GM19438 (cell line): ENCODE measurements at regions not wholly inside any gene's neighbourhood (a gene's known extent, or its start where the extent isn't known, plus 50 kb on each side); places are given as distances from the start of the nearest gene placed in this dataset.

Experiments used
- ATAC-seq: cut with Tn5 transposase; IDR thresholded peaks from one replicate; pipeline ENCODE4 v1.9.1; 2021; ENCODE audit warnings: low read depth; ENCODE audit not compliant: unreplicated experiment

DNA sequence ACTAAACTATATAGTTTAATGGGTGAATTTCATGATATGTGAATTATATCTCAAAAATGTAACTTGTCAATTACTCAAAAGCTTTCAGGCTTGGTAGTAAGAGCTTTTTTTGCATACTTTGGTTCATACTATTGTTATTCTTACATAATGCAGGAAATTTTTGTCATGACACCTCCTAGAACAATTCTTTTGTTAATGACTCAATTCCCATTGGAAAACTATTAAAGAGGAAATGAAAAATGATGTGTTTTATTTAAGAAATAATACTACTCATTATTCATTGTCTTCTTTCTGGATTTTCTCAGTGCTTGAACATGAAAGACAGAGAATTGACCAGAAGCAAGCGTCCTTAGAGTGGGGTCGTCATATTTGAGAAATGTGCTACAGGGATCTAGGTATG is 196.4 kb upstream of the KCNJ16 start:
- no peak for ATAC-seq

DNA sequence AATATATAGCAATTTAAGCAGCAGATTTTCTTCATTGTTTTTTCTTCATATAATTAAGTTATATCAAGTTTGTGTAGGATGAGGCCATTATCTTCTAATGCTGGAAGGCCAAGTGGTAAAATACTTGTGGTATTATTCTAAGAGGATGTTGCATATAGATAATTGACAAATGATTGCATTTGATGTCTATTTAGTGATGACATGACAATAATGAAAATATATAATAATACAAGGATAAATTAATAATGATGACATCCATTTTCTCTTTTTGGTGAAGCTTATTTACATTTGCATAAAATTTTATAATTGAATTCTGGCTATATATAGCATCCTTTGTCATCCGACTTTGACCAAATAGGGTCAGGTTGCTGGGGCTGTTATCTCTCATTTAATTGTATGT is 195.4 kb upstream of the KCNJ16 start:
- ATAC-seq: no peak

DNA sequence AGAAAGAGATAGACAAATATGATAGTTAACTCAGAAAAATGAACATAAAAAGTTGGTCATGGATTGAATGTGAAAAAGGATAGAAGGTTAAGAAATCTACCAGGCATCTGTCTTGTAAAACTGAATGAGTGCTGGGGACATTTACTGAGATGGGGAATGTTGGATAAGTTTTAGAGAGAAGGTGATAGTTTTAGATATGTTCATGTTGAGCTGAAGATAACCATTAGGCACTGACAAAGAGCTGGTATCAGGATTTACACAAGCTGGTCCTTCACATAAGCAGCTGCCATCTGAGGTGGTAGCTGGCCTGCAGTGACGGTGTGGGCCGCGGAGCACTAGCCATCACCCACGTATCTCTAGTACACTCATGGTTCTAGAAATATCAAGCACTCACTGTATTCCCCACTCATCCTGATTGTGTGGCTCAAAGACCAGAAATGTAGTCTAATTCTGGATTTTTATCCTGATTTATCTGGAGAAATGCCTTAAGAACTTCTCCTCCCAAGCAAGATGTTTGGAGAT is 194.4 kb upstream of the KCNJ16 start:
- no peak for ATAC-seq

DNA sequence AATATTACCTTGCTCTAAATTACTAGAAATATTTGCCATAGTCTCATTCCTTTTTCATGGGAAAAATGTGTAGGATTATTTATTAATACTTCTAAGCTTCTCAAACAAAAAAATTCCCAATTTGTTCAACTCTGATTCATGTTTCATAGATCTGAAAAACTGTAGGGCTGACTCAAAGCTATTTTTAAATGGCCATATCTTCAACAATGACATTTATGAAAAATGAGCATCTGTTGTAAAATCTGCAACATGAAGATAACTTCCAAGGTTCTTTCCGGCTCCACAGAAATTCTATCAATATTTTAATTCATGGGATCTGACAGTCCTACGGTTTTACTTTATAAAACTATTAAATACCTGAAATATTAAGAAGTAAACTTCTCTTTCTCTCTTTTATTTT is 192.7 kb upstream of the KCNJ16 start:
- ATAC-seq: no peak

DNA sequence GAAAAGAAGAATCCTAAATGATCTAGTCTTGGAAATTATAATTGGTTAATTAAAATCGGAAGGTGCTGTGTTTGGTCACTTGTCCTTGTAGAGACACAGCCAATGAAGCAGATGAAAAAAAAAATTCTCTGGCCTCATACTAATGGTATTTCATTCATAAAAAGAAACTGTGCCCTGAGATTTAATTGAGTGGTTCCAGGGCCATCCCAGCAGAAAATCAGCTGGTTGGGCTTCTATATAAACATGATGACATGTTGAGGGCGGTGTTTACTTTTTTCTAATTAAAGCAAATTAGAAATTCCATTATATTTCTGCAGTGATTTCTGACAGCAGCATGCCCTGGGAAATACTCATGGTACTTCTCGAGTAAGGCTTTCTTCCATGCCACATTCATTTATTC is 191.9 kb upstream of the KCNJ16 start:
- ATAC-seq: no peak

DNA sequence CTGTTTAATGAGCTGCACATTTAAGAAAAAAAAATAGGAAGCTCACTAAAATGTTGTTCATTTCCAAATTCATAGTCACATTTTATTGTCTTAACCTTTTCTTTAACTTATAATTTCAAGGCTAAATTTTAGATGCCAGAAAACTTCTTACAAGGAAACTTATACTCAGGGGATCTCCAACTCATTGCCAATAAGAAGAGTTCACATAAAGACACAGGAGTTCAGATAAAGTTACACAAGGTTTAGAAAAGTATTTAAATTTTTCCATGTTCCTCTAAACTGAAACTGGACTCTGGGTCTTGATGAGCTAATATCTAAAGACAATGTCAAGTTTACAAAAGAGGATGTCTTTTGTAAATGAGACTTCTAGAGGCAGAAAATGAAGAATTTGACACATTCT is 190.7 kb upstream of the KCNJ16 start:
- no peak for ATAC-seq

DNA sequence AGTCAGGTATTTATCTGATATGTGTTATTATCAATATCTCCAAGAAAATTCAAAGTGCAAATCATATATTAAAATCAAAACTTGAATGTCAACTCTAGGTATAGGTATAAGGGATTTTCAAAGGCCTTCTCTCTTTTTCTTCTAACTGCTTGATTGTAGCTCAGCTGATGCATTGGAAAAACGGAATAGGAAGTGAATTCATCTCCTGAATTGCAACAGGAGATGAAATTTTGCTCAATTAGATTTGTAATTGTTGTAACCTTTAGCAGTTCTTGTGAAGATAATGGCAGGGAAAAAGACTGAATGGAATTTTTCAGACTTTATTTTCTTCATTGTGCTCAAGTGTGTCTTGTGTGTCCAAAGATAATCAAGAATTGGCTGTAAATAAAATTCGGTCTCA is 190.2 kb upstream of the KCNJ16 start:
- ATAC-seq: no peak

DNA sequence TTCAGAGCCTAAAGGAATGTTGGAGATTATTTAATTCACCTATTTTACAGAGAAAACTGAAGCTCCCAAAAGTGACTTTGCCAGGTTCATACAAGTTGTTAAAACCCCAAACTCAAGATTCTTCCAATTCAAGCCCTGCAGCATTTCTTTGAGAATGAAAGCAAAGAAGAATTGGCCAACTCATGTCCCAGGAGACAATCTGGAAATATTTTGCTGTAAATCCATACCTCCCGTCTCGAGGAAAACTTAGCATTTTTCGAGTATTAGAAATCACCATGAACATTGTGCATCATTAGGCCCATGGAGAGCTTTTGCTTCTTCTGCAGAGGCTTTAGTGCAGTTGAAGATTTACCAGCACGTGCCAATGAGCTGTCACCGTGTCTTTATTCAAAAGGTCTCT is 176.4 kb upstream of the KCNJ16 start:
- ATAC-seq: no peak

DNA sequence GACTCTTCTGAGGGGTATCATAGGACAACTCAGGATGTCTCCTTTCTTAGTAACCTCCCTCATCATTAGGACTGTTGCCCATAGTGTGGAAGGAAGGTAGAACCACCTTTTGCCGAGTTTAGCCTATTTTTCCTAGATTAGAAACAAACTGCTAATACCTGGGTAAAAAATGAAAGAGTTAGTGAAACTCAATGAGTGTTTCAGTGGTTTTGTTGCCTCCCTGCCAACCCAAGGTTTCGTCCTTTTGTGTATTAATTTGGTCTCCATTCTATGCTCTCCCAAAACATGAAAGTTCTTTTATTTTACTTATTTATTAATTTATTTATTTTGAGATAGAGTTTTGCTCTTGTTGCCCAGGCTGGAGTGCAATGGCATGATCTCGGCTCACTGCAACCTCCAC is 174.9 kb upstream of the KCNJ16 start:
- ATAC-seq: no peak

DNA sequence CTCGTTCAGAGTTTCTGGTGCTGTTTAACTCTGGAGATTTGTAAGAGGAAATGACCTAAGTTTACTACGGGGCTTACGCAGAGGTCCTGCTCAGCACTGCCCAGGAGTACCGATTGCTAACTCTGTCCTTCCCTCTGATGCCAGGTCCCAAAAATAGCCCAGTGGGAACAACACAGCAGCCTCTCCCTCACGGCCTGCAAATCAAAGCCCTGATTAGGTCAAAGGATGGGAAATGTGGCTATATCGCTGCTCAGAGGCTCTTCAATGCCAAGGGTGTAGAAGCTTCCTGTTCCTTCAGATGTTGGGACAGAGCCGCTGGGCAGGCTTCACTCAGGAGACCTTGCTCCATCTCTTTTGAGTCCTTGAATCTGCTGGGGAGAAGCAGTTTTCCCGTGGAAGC is 174.2 kb upstream of the KCNJ16 start:
- no peak for ATAC-seq

DNA sequence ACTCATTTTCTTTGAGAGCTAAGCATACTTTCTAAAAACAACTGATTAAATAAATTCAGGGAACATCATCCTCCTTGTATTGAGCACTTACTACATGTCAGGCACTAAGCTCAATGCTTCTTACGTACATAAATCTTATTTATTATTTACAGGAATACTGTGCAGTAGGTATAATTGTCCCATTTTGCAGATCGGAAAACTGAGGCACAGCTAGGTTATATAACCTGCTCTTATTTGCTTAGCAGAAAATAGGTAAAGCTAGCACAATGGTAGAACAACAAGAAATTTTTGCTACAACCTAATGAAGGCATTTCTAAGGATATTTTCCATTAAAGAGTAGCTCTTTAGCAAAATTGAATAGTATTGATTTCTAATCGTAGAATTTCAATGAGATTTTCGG is 168.7 kb upstream of the KCNJ16 start:
- no peak for ATAC-seq

DNA sequence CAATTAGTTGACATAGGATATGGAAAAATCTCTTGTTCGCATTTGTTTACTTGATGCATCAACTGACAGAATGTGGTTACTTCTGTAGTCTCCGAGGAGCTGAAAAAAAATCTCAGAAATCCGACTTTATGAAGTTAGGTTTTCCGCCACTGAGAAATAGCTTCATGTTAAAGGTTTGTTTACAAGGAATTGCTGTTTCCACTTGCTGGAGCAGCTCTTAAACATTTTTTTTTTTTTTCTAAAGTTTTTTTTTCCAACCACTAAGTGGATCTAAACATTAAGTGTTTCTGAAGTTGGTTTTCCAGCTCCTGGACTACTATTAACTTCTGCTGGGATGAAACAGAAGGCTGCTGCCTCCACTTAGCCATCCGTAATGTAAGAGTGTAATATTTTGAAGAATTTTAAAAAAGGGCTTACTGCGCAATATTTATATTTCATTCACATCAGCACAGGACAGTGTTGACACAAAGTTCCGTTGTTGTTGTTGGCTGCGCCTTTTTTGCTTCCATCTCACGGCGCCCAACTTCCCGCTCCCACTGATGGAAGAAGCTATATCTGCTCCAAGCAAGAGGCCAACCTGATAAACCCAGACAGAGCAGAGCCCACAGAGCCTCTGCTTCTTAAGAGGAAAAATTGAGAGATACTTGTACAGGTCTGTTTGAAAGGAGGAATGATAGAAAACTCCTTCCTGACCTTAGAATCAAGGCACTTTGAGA is 167.7 kb upstream of the KCNJ16 start:
- ATAC-seq: no peak

DNA sequence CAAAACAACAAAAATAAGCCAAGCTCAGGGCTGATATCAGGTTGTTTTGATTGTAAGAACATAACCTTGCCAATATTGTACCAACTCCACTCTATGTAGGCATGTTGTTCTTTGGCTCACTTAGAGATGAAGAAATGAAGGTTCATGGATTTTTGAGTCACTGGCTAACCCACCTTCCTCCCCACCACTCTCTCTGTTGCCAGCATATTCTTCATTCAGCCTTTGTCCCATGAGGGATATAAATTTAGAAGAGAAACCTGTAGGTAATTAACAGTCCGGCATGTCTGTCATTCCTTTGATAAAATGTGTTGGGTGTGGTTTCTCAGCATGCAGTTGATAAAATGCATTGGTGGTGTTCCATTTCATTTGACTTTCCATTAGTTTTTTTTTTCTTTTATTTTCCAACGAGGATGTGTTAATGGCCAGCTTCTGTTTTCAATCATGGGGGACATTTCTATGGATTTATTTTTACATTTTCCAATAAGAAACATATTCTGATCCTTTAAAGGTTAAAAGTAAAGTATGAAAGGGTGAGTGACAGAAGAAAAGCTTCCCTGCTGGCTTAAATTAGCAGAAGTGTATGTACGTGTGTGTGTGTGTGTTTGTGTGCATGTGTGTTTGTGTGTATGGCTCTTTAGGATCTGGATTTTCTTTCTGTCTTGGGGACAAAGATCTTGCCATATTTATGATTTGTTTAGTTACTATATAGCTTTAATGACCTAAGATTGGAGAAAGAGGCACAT is 166.2 kb upstream of the KCNJ16 start:
- no peak for ATAC-seq

DNA sequence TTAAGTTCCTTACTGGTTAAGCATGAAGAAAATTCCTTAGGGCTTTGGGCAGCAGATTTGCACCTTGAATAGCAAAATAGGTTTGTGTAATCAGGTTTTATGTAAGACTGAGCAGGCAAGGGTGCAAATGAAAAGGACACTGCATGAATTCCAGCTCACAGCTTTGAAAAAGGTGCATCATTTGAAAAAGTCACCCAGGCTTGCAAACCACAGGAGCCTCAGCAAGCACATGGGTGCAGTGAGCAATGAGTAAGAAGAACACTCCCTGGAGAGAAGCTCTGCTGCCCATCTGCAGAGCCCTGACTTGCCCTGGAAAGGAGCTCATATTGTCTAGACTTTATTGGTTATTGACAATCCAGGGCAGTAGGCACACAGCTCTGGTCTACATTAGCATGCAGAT is 165.6 kb upstream of the KCNJ16 start:
- ATAC-seq: no peak

DNA sequence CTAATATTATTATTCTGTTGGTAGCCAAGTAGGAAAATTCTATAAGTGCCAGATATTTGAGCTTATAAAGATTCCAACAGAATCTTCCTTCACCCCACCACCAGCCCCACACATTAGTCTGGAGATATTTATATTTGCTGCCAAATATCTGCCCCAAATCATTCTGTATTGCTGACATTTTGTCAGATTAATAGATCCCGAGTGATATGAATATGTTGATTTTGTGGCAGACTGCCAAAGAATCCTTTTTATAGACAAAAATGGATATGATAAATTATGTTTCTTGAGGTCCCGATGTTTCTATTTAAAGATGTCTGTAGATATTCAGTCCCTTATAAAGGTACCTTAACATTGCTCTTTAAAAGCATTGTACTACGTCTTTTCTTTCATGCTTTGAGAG is 162.2 kb upstream of the KCNJ16 start:
- no peak for ATAC-seq

DNA sequence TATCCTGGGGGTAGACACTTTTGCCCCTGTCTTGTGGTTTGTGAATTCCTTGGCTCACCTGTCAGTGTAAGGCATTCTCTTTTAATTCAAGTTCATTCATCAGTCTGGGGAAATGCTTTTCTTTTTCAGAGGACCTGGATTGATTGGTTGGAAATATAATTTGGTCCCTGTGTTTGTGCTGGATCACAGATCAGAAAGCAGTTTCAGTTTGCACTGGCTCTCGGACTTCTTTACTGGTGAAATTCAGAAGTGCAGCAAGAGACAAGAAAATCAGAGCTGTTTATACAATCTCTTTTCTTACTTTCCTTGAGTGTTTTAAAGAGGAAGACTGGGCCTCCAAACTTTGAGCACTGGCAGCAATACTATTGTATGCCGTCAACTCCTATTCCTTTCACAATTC is 161.8 kb upstream of the KCNJ16 start:
- no peak for ATAC-seq

DNA sequence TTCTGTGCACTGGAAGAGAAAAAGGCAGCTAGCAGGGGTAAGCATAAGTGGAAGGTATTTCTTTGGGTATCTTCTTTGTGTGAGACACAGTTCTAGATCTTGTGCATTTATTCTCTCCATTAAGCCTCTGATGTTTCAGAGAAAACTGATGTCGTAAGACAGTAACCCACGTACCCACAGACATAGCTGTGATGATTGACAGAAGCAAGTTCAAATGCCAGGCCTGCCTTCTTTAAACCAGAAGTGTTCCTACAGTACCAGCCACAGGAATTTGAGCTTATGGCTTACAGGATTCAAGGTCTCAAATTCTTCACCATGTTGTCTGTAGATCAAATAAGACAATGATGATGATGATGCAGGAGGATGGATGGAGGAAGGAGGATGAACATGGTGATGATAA is 161.4 kb upstream of the KCNJ16 start:
- no peak for ATAC-seq

DNA sequence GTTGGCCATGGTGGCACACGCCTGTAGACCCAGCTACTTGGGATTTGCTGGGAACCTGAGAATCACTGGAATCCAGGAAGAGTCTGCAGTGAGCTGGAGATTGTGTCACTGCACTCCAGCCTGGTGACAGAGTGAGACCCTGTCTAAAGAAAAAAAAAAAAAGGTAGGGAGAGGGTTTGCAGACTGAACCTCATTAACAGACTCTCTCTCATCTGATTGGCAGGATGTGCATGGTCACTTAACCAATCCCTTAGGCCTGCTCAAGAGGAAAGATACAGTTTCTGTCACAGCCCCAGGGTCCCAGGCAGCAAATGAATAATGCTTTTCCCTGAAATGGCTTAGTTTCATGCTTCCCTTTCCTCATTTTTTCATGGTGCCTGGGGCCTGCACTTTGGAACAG is 160.5 kb upstream of the KCNJ16 start:
- no peak for ATAC-seq

DNA sequence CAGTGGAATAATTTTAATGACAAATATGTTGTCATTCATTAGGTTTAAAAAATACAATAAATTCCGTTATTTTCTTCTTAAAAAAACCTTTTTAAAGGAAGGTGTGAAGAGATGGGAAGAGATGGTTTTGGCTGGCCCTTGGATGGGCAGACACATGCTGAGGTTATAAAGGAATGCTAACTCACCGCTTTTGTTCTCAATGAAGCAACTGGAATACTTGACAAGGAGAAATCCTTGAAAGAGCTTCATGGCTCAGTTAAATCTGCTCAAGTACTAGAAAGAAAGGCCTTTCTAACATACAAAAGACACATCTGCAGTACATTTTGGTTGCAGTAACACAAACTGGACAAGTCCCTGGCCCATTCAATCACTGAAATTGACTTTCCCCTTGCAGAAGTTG is 158.3 kb upstream of the KCNJ16 start:
- no peak for ATAC-seq

DNA sequence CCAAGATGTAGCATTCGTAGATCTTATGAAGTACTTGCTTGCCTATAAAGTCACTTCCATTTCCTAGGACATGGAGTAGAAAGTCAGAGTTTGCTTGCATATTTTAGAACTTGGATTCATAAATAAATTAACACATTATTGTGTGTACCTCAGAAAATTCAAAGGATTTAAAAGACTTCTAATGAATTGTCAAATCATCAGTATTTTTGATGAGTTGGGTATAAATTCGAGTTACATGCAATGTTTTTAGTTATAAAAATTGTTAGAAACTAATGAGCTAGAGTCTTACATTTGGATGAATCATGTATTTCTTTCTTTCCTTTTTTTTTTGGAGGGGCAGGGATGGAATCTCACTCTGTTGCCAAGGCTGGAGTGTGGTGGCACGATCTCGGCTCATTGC is 156.9 kb upstream of the KCNJ16 start:
- ATAC-seq: no peak

DNA sequence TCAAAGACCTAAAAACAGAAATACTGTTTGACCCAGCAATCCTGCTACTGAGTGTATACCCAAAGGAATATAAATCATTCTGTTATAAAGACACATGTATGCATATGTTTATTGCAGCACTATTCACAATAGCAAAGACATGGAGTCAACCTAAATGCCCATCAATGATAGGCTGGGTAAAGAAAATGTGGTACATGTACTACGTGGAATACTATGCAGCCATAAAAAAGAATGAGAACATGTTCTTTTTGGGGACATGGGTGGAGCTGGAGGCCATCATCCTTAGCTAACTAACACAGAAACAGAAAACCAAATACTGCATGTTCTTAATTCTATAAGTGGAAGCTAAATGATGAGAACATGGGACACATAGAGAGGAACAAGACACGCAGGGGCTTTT is 155.2 kb upstream of the KCNJ16 start:
- no peak for ATAC-seq

DNA sequence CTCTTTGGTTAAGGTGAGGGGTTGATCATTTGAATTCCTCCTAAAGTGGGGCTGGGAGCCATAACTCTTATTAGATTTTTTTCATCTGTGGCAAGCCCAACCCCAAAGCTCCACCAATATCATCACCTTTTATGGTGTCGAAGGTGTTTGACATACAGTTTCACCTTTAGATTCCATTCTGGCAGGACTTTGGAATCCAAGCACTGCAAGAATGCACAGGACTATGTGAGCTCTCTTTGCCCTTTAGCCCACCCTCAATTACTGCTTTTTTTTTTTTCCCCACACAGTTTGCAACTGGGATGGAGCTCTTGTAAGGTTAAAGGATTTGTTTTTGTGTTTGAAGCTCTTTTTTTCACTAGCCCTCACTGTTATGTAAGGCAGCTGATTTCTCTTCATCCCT is 154.0 kb upstream of the KCNJ16 start:
- no peak for ATAC-seq
